Esophagus muscularis mucosa (tissue), 4 donors: ENCODE measurements at regions not wholly inside any gene's neighbourhood (a gene's known extent, or its start where the extent isn't known, plus 50 kb on each side); places are given as distances from the start of the nearest gene placed in this dataset.
A peak's percentile ranks its signal among the peaks of the same experiment; 100 is the strongest.

Source experiments
- DNase-seq: peaks from one replicate; pipeline ENCODE4 v3.0.0-alpha.2; 2017; ENCODE audit errors: extremely low spot score
- H3K27ac ChIP-seq, 4 donors: fragments of 200-600 bp; sonication (generic); replicated peaks in 1 of 4; 1 replicate in 3 of 4; 2 replicates in 1 of 4; pipeline ENCODE4 v1.5.1; 2016 to 2019; ENCODE audit warnings: mild to moderate bottlenecking in 1 of 4
- H3K27me3 ChIP-seq, 4 donors: fragments of 200-600 bp; sonication (generic); one replicate each; pipeline versions ENCODE4 v1.5.1 to v1.6.0; 2016 to 2019
- H3K36me3 ChIP-seq, 4 donors: fragments of 200-600 bp; sonication (generic); one replicate each; pipeline ENCODE4 v1.5.1; 2016 to 2019
- H3K4me1 ChIP-seq, 4 donors: fragments of 200-600 bp; sonication (generic); one replicate each; pipeline ENCODE4 v1.5.1; 2016 to 2019
- H3K4me3 ChIP-seq, 4 donors: fragments of 200-600 bp; sonication (generic); 1 replicate in 2 of 4; 2 replicates in 2 of 4; pipeline ENCODE4 v1.5.1; 2016 to 2019; ENCODE audit warnings: mild to moderate bottlenecking in 4 of 4, moderate library complexity in 1 of 4
- H3K9me3 ChIP-seq, 4 donors: fragments of 200-600 bp; sonication (generic); 1 replicate in 3 of 4; 2 replicates in 1 of 4; pipeline ENCODE4 v1.5.1; 2016 to 2019
- EP300 ChIP-seq: sonication (generic); formaldehyde crosslinking; IDR thresholded peaks from one replicate; pipeline ENCODE4 v1.6.1; 2017; ENCODE audit warnings: antibody characterized with exemption
- POLR2A ChIP-seq: fragments of 450-650 bp; IDR thresholded peaks from one replicate; pipeline ENCODE4 v1.6.1; 2017; ENCODE audit warnings: antibody characterized with exemption, moderate library complexity, mild to moderate bottlenecking, low read depth
- POLR2AphosphoS5 ChIP-seq, 2 donors: sonication (generic); formaldehyde crosslinking; IDR thresholded peaks; one replicate each; pipeline ENCODE4 v1.6.1; 2017; ENCODE audit warnings: antibody characterized with exemption in 2 of 2
- WGBS: methylation state at CpG from one replicate; pipeline ENCODE4 v1.1.5; 2018; 5-methylcytosine and 5-hydroxymethylcytosine counted together
- intact Hi-C: fragments of 100-400 bp; cut with DNase I; formaldehyde crosslinking; loops from one replicate; pipeline ENCODE4 v1.15.1; 2023
- TF ChIP-seq, protein P1 (sequence below), 3 experiments: fragments of 200-600 bp in 2 of 3; fragments of 450-650 bp in 1 of 3; sonication (generic) in 2 of 3; IDR thresholded peaks; one replicate each; pipeline ENCODE4 v1.5.1; 2017 to 2019; ENCODE audit warnings: antibody characterized with exemption in 3 of 3, mild to moderate bottlenecking in 2 of 3, moderate library complexity in 1 of 3

DNA sequence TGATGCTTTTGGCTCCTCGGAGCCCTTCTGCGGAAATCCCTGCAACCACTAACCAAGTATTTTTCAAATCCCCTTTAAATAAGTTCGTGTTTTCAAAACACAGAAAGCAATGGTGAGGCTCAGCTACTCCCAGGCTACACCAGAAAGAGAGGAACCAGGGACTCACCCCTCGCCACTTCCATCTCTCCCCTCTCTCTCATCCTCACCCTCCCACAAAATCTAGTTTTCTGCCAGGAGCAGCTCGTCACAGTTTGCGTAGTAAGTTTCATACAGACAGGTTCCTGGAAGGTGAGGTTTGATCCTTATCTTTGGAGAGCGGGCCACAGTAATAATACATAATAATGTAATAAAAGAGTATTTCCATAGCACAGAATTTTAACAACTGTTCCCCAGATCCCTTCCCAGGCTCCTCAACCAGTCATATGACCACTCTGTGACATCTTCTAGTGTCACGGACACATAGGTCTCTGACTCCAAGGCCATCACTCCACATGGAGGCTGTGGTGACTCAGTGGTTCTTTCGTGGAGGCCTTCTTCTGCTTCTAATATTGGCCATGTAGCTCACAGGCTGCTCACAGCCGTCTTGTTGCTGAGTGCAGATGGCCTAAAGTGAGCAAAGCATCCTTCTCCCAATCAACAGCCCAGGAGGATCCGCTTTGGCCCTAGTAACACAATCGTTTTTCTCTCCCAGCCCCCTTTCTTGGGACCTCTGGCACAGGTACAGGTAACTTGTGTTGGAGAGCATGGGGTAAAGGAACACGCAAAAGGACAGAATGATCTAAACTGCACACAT lies 295.7 kb downstream of the CDC5L start:
- intact Hi-C loops, result no loop called here
- Histone ChIP-seq H3K27me3 (no peaks in the 10 kb centered on the region), H3K27ac (no peak overlapping the region), H3K4me3 (no peak overlapping the region), H3K36me3 (no peaks in the 10 kb centered on the region), H3K9me3 (peaks cover 0 to 12% (median 6%) of the 10 kb centered on the region in 4 donors), H3K4me1 (no peaks in the 10 kb centered on the region)
- no peak for TF ChIP-seq POLR2AphosphoS5 (IDR thresholded peaks at IDR 0.05)
- no peak for TF ChIP-seq EP300
- TF ChIP-seq, protein P1, sequence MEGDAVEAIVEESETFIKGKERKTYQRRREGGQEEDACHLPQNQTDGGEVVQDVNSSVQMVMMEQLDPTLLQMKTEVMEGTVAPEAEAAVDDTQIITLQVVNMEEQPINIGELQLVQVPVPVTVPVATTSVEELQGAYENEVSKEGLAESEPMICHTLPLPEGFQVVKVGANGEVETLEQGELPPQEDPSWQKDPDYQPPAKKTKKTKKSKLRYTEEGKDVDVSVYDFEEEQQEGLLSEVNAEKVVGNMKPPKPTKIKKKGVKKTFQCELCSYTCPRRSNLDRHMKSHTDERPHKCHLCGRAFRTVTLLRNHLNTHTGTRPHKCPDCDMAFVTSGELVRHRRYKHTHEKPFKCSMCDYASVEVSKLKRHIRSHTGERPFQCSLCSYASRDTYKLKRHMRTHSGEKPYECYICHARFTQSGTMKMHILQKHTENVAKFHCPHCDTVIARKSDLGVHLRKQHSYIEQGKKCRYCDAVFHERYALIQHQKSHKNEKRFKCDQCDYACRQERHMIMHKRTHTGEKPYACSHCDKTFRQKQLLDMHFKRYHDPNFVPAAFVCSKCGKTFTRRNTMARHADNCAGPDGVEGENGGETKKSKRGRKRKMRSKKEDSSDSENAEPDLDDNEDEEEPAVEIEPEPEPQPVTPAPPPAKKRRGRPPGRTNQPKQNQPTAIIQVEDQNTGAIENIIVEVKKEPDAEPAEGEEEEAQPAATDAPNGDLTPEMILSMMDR (IDR thresholded peaks at IDR 0.05), result no peak
- TF ChIP-seq POLR2A, result no peak
- WGBS, result 93% methylated on average over 13 of the region's 13 CpGs
- DNase-seq, result no peak

DNA sequence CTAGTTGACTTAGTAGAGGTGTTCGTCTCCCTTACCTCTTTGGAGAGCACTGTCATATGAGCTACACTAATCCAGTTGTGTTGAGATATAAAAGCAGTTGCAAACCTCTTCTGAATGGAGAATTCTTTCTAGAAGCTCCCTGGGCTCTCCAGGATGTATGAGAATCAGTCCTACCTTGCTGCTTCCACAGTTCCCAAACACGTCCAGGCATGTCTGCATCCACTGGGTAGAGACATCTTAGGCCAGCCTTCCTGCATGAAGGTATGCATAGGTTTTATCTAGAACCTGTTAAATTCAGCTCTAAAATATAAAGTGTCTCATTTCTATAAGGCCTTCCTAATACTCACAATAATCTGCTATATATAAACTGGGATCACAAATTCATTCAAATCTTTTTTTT lies 297.7 kb downstream of the CDC5L start:
- intact Hi-C loops, result no loop called here
- no peak overlapping the region for H3K27ac ChIP-seq
- H3K36me3 ChIP-seq, result no peaks in the 10 kb centered on the region
- peaks cover 0 to 12% (median 6%) of the 10 kb centered on the region in 4 donors for H3K9me3 ChIP-seq
- DNase-seq, result no peak
- H3K27me3 ChIP-seq, result no peaks in the 10 kb centered on the region
- WGBS, result 83% methylated on average over 2 of the region's 2 CpGs
- H3K4me3 ChIP-seq, result no peak overlapping the region
- no peaks in the 10 kb centered on the region for H3K4me1 ChIP-seq
- no peak for TF ChIP-seq POLR2A
- no peak for TF ChIP-seq POLR2AphosphoS5 (IDR thresholded peaks at IDR 0.05)
- no peak for TF ChIP-seq EP300

DNA sequence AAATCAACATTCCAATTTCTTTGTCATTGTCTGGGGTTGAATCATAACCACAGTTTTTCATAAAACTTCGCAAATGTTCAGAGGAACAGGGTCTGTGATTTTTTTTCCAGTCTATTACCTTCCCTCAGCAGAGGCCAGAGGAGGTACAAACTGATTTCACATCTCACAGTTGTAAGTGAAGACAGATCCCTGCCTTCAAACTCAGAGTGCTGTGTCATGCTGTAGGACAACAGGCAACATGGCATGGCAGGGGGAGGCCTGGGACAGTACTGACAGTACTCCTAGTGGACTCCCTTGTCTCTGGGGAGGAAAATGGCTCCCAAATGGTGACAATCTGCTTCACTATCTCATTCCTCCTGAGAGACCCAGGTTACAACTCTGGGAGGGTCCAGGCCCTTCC lies 308.6 kb downstream of the CDC5L start:
- intact Hi-C loops, result no loop called here
- no peak for DNase-seq
- H3K9me3 ChIP-seq, result no peaks in the 10 kb centered on the region
- H3K27ac ChIP-seq, result no peak overlapping the region
- no peak overlapping the region for H3K4me3 ChIP-seq
- no peaks in the 10 kb centered on the region for H3K27me3 ChIP-seq
- H3K36me3 ChIP-seq, result no peaks in the 10 kb centered on the region
- H3K4me1 ChIP-seq, result peaks cover 0 to 5% (median 2%) of the 10 kb centered on the region in 4 donors
- TF ChIP-seq POLR2A (no peak), EP300 (no peak), POLR2AphosphoS5 (IDR thresholded peaks at IDR 0.05) (no peak)
- TF ChIP-seq, protein P1 (IDR thresholded peaks at IDR 0.05), result no peak
- 82% methylated on average over 1 of the region's 1 CpG for WGBS

DNA sequence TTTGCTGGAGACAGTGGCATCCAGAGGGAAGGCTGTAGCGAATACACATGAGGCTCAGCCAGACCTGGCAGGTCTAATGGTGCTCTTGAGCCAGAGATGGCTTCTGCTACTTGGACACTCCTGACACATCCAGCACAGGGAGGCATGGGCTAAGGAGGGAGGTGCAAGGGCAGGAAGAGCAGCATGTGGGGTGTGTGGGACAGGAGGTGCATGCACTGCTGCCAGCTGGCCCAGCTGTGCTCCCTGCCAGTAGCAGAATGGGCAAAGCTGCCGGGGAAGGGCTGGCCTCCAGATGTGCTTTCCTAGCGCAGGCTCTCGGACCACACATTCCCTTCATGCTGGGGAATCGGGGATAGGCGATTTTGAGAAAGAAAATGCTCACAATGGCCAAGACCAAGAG lies 309.2 kb downstream of the CDC5L start:
- no peak overlapping the region for H3K27ac ChIP-seq
- whole genome bisulfite sequencing, result 92% methylated on average over 6 of the region's 6 CpGs
- no peaks in the 10 kb centered on the region for H3K9me3 ChIP-seq
- no peak for TF ChIP-seq EP300
- TF ChIP-seq POLR2A, result no peak
- TF ChIP-seq POLR2AphosphoS5 (IDR thresholded peaks at IDR 0.05), result no peak
- H3K36me3 ChIP-seq, result no peaks in the 10 kb centered on the region
- DNase-seq, result no peak
- H3K4me1 ChIP-seq, result peaks cover 0 to 5% (median 2%) of the 10 kb centered on the region in 4 donors
- no peak overlapping the region for H3K4me3 ChIP-seq
- intact Hi-C loops, result no loop called here
- H3K27me3 ChIP-seq, result no peaks in the 10 kb centered on the region

DNA sequence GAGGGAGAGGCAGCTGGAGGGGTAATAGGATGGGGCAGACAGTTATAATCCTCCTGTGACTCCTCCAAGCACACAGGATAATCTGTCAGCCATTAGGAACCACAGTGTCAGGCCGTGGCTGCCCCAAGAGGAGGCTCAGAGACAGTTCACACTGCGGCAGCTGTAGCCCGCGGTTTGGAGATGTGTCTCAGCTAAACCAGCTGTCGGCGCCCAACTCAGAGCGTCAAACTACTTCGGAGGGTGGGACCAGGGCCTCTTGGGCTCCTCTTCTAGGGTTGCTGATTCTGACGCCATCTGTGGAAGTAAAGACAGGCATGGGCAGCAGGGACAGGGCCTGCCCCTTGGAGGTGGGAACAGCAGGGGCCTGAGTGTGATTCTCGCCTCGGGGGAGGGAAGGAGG lies 309.8 kb downstream of the CDC5L start:
- no peak for TF ChIP-seq EP300
- no peak for DNase-seq
- H3K9me3 ChIP-seq, result no peaks in the 10 kb centered on the region
- intact Hi-C loops, result no loop called here
- no peaks in the 10 kb centered on the region for H3K36me3 ChIP-seq
- no peak overlapping the region for H3K27ac ChIP-seq
- no peak overlapping the region for H3K4me3 ChIP-seq
- H3K27me3 ChIP-seq, result no peaks in the 10 kb centered on the region
- H3K4me1 ChIP-seq, result peaks cover 0 to 5% (median 2%) of the 10 kb centered on the region in 4 donors
- 75% methylated on average over 5 of the region's 11 CpGs for WGBS

DNA sequence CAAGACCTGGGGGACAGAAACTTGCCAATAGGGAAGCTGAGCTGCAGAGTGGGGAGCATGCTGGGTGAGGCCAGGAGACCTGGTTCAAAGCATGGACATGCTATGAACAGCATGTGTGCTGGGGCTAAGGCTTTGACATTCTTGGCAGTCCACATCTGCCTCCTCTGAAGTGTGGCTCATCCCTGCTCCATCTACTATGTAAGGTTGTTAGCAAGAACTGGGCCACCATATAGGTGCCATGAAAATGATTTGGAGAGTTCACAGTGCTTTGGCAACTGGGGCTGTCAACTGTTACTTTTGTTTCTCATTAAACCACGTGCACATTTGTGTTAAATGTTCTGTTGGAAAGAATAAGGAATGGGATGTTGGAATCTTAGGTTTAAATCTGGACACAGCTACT lies 311.1 kb downstream of the CDC5L start:
- Histone ChIP-seq H3K36me3 (no peaks in the 10 kb centered on the region), H3K27ac (no peak overlapping the region), H3K4me3 (no peak overlapping the region), H3K27me3 (no peaks in the 10 kb centered on the region), H3K9me3 (no peaks in the 10 kb centered on the region), H3K4me1 (peaks cover 0 to 5% (median 2%) of the 10 kb centered on the region in 4 donors)
- TF ChIP-seq, protein P1 (IDR thresholded peaks at IDR 0.05), result no peak
- TF ChIP-seq POLR2A (no peak), EP300 (no peak), POLR2AphosphoS5 (IDR thresholded peaks at IDR 0.05) (no peak)
- intact Hi-C loops, result no loop called here
- DNase-seq, result peak; percentile 70
- WGBS, result 53% methylated on average over 1 of the region's 1 CpG
